Heart left ventricle (tissue), 16 donors: ENCODE measurements at regions not wholly inside any gene's neighbourhood (a gene's known extent, or its start where the extent isn't known, plus 50 kb on each side); places are given as distances from the start of the nearest gene placed in this dataset.
A peak's percentile ranks its signal among the peaks of the same experiment; 100 is the strongest.
"Not testable (repeated sequence)": the region's sequence is repeated elsewhere in the genome, so short reads cannot be mapped to it uniquely, and the experiment has no call there.

Source experiments
- ATAC-seq, 4 donors: fragments of 200-7000 bp; cut with Tn5 transposase; one replicate each; pipeline ENCODE4 v1.9.1; 2020 to 2022; ENCODE audit warnings: moderate library complexity in 4 of 4, mild to moderate bottlenecking in 3 of 4, moderate number of reproducible peaks in 1 of 4
- DNase-seq, 5 donors: peaks; one replicate each; pipeline ENCODE4 v3.0.0-alpha.2; 2020
- H3K27ac ChIP-seq, 12 donors: fragments of 200-600 bp; sonication (generic) in 4 of 12; one replicate each; pipeline versions ENCODE4 v1.5.0 to v1.8.0; 2016 to 2022; ENCODE audit warnings: mild to moderate bottlenecking in 2 of 12
- H3K27me3 ChIP-seq, 9 donors: fragments of 200-600 bp; sonication (generic) in 2 of 9; one replicate each; pipeline versions ENCODE4 v1.5.1 to v1.8.0; 2016 to 2022; ENCODE audit warnings: mild to moderate bottlenecking in 3 of 9
- H3K36me3 ChIP-seq, 9 donors: fragments of 200-600 bp; sonication (generic) in 2 of 9; one replicate each; pipeline versions ENCODE4 v1.5.0 to v1.8.0; 2018 to 2022; ENCODE audit warnings: mild to moderate bottlenecking in 2 of 9
- H3K4me1 ChIP-seq, 12 donors: fragments of 200-600 bp; sonication (generic) in 4 of 12; one replicate each; pipeline versions ENCODE4 v1.5.0 to v1.8.0; 2016 to 2022; ENCODE audit warnings: mild to moderate bottlenecking in 3 of 12
- H3K4me3 ChIP-seq, 12 donors: fragments of 200-600 bp; sonication (generic) in 4 of 12; one replicate each; pipeline versions ENCODE4 v1.5.0 to v1.8.0; 2017 to 2022; ENCODE audit warnings: mild to moderate bottlenecking in 9 of 12, moderate library complexity in 4 of 12
- H3K9me3 ChIP-seq, 12 donors: fragments of 200-600 bp; sonication (generic) in 4 of 12; one replicate each; pipeline versions ENCODE4 v1.5.0 to v1.8.0; 2016 to 2022; ENCODE audit warnings: mild to moderate bottlenecking in 1 of 12
- WGBS, 4 donors: extraction: QIAGEN DNeasy Blood & Tissue Kit in 2 of 4; methylation state at CpG; one replicate each; pipeline versions ENCODE4 v1.1.5 to v1.1.7; 2013 to 2018; 5-methylcytosine and 5-hydroxymethylcytosine counted together
- intact Hi-C, 10 donors: fragments of 100-400 bp; cut with DNase I; formaldehyde crosslinking; loops; one replicate each; pipeline versions ENCODE4 v1.11.1 to v1.14.2; 2022
- donor health status: ischemic (EF 13 %, LVEDD 7.1; RV severe dilation, severe dysfunction).
- donor health status: healthy with polysubstance abuse.
- donor health status: DM: no; HTN: yes; CAD: no.
- donor health status: DM: no; HTN: no; CAD: no.
- donor health status: ischemic (EF 25% LVEDD 6.9; RV normal size, moderate dysfunction).
- donor health status: ischemic (EF 25% LVEDD 5.7; RV mildly dilated, moderate dysfunction).
- donor health status: healthy.
- donor health status: DM: yes; HTN: yes; CAD: no.
- donor health status: ischemic (EF 35%, LVEDD 5.7; RV mildly dilated, moderate dysfunction).
- donor health status: nonischemic (EF 11% LVEDD 7.7; RV severe dilation, severe dysfunction).
- donor health status: DM: yes; HTN: yes; CAD: no.
- donor health status: PGD.
- donor health status: ischemic (EF 29% LVEDD 5.4; RV normal size, mild dysfunction).
- donor health status: nonischemic (EF 23%, LVEDD 6.1; RV moderate dilation, normal function).

GRCh38 chr9:61523897-61524620 lies 334.2 kb downstream of the SPATA31A7 start:
- H3K9me3 ChIP-seq, H3K27ac ChIP-seq, DNase-seq, H3K4me1 ChIP-seq, H3K4me3 ChIP-seq, H3K36me3 ChIP-seq, H3K27me3 ChIP-seq, ATAC-seq, intact Hi-C loops: not testable (repeated sequence)
- WGBS, 4 donors, result 53% methylated on average over 4 of the region's 4 CpGs; no CpG with 5 or more reads in 3 of the 4 donors

DNA sequence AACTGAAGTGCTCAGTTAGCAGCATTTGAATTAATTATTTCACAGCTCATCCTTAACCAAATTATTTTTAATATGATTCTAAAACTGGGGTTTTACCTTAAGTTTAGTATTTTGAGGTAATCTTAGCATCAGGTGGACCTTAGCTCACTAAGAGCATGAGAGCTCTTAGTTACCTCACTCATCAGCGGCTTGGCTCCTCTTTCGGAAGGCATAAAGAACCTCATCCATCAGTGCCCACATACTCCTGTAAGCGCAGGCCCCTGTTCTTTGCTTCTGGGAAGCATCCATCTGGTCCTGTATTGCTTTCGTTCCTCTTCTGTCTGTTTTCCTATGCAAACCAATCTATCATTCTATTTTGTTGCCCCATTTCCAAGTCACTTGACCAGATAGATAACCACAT lies 335.8 kb downstream of the SPATA31A7 start:
- H3K9me3 ChIP-seq, intact Hi-C loops, H3K4me3 ChIP-seq, H3K27ac ChIP-seq, ATAC-seq, H3K4me1 ChIP-seq, H3K36me3 ChIP-seq, DNase-seq, H3K27me3 ChIP-seq: not testable (repeated sequence)
- 63 to 90% methylated on average over 3 to 4 of the region's 4 CpGs; no CpG with 5 or more reads in 2 of the 4 donors for WGBS, 4 donors

DNA sequence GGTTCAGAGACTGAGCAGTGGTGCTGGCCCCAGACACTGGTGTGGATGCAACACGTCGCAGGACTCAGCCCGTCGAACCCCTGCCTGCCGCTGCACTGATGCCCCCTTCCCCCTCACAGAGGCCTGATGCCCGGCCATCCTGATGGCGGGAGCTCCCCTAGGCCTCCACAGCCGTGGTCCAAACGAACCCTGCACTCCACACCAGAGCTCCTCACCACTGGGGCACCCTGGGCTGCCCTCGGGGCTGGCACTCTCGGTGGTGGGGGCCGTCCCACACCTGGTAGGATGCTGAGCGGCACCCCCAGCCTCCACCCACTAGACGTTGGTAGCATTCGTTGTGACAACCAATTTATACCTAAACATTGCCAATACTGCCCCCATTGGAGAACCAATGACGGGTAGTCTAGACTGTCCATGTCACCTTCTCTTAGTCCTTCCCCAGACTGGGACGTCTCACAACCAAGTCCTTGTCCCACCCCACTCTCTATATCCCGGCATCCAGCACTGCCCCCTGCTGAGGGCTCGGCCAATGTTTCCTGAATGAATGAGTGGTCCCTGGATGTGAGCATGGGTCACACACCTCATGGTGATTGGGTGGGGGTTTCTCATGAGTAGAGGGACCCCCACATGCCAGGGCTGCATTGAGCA lies 360.4 kb downstream of the SPATA31A7 start:
- H3K27me3 ChIP-seq, H3K27ac ChIP-seq, H3K4me1 ChIP-seq, intact Hi-C loops, H3K9me3 ChIP-seq, ATAC-seq, H3K4me3 ChIP-seq, DNase-seq, H3K36me3 ChIP-seq: not testable (repeated sequence)
- WGBS, 4 donors, result 69 to 100% (median 91%) methylated on average over 2 to 12 of the region's 19 CpGs; no CpG with 5 or more reads in 1 of the 4 donors

DNA sequence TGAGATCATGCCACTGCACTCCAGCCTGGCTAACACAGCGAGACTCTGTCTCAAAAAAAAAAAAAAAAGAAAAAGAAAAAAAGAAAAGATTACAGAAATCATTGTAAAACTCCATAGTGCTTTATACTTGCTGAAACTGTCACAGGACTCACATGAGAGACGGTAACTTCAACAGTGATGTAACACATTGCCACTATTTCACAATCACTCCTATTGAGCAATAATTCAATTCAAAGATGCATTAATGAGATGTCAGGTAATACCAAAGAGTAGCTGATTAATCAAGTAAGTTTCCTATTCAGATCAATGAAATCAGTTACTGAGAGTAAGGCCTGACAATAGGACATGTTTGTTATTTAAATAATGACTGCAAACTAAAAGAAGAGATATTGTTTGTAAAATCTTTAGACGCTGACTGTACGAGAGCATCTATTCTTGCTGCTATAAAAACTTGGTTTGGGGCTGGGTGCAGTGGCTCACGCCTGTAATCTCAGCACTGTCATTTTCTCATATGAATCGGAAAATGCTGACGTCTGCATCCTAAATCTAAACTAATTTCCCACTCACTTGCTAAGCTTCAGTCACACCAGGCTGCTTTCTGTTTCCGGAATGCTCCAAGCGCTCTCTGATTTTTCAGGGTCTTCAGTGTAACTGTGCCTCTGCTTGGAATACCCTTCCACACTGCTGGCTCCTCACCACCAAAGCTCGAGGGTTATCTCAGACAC lies 381.7 kb downstream of the SPATA31A7 start:
- DNase-seq, H3K4me1 ChIP-seq, H3K27ac ChIP-seq, H3K9me3 ChIP-seq, ATAC-seq, H3K4me3 ChIP-seq, intact Hi-C loops, H3K36me3 ChIP-seq, H3K27me3 ChIP-seq: not testable (repeated sequence)
- WGBS, 4 donors, result 83% methylated on average over 9 of the region's 10 CpGs; no CpG with 5 or more reads in 3 of the 4 donors

DNA sequence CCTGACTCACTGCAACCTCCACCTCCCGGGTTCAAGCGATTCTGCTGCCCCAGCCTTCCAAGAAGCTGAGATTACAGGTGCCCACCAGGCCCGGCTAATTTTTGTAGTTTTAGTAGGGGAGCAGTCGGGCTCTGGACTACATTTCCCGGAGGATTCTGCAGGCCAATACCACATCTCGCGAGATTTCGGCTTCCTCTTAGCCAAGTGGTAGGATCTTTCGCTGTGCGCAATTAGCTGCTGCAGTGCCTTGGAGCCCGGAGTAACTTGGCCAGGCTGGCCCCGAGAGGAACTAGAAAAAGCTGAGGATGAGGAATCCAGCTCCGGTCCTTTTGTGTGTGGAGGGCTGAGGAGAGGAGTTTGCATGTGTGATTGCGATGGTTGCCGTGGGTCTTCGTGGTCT lies 382.5 kb downstream of the SPATA31A7 start:
- H3K9me3 ChIP-seq, H3K36me3 ChIP-seq, intact Hi-C loops, H3K27me3 ChIP-seq, H3K4me3 ChIP-seq, ATAC-seq, H3K4me1 ChIP-seq, DNase-seq, H3K27ac ChIP-seq: not testable (repeated sequence)
- 75% methylated on average over 16 of the region's 16 CpGs; no CpG with 5 or more reads in 3 of the 4 donors for WGBS, 4 donors

DNA sequence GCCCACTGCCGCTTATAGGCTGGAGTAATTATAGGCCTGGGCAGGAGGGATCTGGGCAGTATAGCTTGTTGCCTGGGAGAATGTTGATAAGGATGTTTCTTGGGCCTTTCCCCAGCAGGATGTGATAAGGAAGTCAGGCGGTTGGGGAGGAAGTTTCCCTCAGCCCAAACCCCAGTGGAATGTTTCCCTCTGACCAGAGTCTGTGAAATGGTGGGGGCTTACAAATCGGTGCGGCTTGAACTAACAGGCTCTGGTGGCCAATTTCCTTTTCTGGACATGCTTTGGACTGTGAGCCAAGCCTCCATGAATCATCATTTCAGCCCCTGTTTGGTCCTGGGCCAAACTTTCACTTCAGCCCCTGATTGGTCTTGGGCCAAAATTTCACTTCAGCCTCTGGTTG lies 383.6 kb downstream of the SPATA31A7 start:
- H3K9me3 ChIP-seq, ATAC-seq, intact Hi-C loops, H3K4me3 ChIP-seq, H3K27ac ChIP-seq, H3K36me3 ChIP-seq, H3K4me1 ChIP-seq, H3K27me3 ChIP-seq: not testable (repeated sequence)
- 60% methylated on average over 3 of the region's 4 CpGs; no CpG with 5 or more reads in 3 of the 4 donors for WGBS, 4 donors
- DNase-seq, result peak in 1 of 5 donors; percentile 25
